Endothelial cell of umbilical vein (primary cell): ENCODE measurements at regions not wholly inside any gene's neighbourhood (a gene's known extent, or its start where the extent isn't known, plus 50 kb on each side); places are given as distances from the start of the nearest gene placed in this dataset.

Experiments
- BruUV-seq: library from RNA; stranded (reverse); fragments of 400-500 nt; replicated peaks from 2 replicates; lab custom pipeline; 2021; lab: Mats Ljungman, UMichigan
- CTCF ChIA-PET: fragments of 300-600, 350-600 bp; sonication (Branson Sonifier 250); formaldehyde crosslinking; loops from one replicate; lab custom pipeline; 2021; ENCODE audit warnings: antibody characterized with exemption, inconsistent platforms; lab: Charles Lee
- POLR2A ChIA-PET: fragments of 300-600, 350-600 bp; sonication (Branson Sonifier 250); formaldehyde crosslinking; loops from one replicate; lab custom pipeline; 2021; ENCODE audit warnings: antibody characterized with exemption, inconsistent platforms; lab: Charles Lee
- DNase-seq: peaks from one replicate; pipeline ENCODE4 v3.0.0-alpha.2; 2011; ENCODE audit warnings: low read depth, low spot score
- FAIRE-seq: peaks from 2 replicates; lab custom pipeline; 2011; peaks lifted over from hg19 to GRCh38; lab: Jason Lieb, UNC
- H2AFZ ChIP-seq: 2 replicates; pipeline ENCODE4 v1.6.0; 2012; ENCODE audit warnings: low read depth, low read length, control low read depth, inconsistent platforms
- H3K27ac ChIP-seq: 2 replicates; pipeline ENCODE4 v1.5.1; 2011; ENCODE audit warnings: low read depth, mild to moderate bottlenecking, control low read depth, low read length, moderate library complexity; ENCODE audit not compliant: insufficient read depth
- H3K27me3 ChIP-seq, 2 experiments: 2 replicates each; pipeline versions ENCODE4 v1.6.0 to v1.6.1; 2011; ENCODE audit warnings: low read length in 2 of 2, mixed read lengths in 1 of 2; ENCODE audit not compliant: control insufficient read depth in 2 of 2, insufficient read depth in 2 of 2
- H3K36me3 ChIP-seq, 2 experiments: 2 replicates in 1 of 2; 3 replicates in 1 of 2; pipeline ENCODE4 v1.5.1; 2011; ENCODE audit warnings: low read length in 2 of 2, mild to moderate bottlenecking in 1 of 2, moderate library complexity in 1 of 2; ENCODE audit not compliant: control insufficient read depth in 2 of 2, insufficient read depth in 2 of 2; ENCODE audit errors: extremely low read depth in 1 of 2
- H3K4me1 ChIP-seq: 3 replicates; pipeline ENCODE4 v1.5.1; 2011; ENCODE audit warnings: mild to moderate bottlenecking, low read length; ENCODE audit not compliant: control insufficient read depth, insufficient read depth; ENCODE audit errors: extremely low read depth
- H3K4me2 ChIP-seq: 2 replicates; pipeline ENCODE4 v1.6.1; 2011; ENCODE audit warnings: low read length, control low read depth, mixed read lengths; ENCODE audit not compliant: insufficient read depth
- H3K4me3 ChIP-seq, 3 experiments: fragments of 200-600 bp in 1 of 3; sonication (generic), shearing (Covaris generic) in 1 of 3; replicated peaks in 1 of 3; 2 replicates each; pipeline ENCODE4 v1.5.1; 2011 to 2016; ENCODE audit warnings: control low read depth in 3 of 3, low read length in 3 of 3, mild to moderate bottlenecking in 2 of 3, inconsistent platforms in 1 of 3, low read depth in 1 of 3, moderate library complexity in 1 of 3; ENCODE audit not compliant: insufficient read depth in 1 of 3
- H3K79me2 ChIP-seq: 2 replicates; pipeline ENCODE4 v1.6.0; 2012; ENCODE audit warnings: low read length, inconsistent platforms; ENCODE audit not compliant: control insufficient read depth, insufficient read depth
- H3K9ac ChIP-seq: replicated peaks from 2 replicates; pipeline ENCODE3; 2011; ENCODE audit warnings: low read length, control low read depth; ENCODE audit not compliant: insufficient read depth; ENCODE audit errors: extremely low read depth
- H3K9me1 ChIP-seq: replicated peaks from 3 replicates; pipeline ENCODE4 v1.6.0; 2011; ENCODE audit warnings: mild to moderate bottlenecking, low read length; ENCODE audit not compliant: control insufficient read depth, insufficient read depth; ENCODE audit errors: extremely low read depth
- H3K9me3 ChIP-seq: replicated peaks from 2 replicates; pipeline ENCODE4 v1.5.1; 2012; ENCODE audit warnings: low read length, inconsistent platforms; ENCODE audit not compliant: control insufficient read depth, insufficient read depth
- H4K20me1 ChIP-seq: replicated peaks from 2 replicates; pipeline ENCODE3; 2011; ENCODE audit warnings: mild to moderate bottlenecking, low read length; ENCODE audit not compliant: control insufficient read depth, insufficient read depth; ENCODE audit errors: extremely low read depth
- EZH2 ChIP-seq: IDR thresholded peaks from 2 replicates; pipeline ENCODE4 v1.6.1; 2012; ENCODE audit warnings: borderline replicate concordance, low read depth, mild to moderate bottlenecking, moderate library complexity, low read length, inconsistent platforms; ENCODE audit not compliant: severe bottlenecking
- FOS ChIP-seq: IDR thresholded peaks from 2 replicates; pipeline ENCODE4 v1.6.1; 2011; ENCODE audit warnings: mild to moderate bottlenecking, low read length, moderate library complexity, borderline replicate concordance; ENCODE audit not compliant: insufficient read depth
- GATA2 ChIP-seq: IDR thresholded peaks from 2 replicates; pipeline ENCODE4 v1.7.0; 2011; ENCODE audit warnings: low read depth, mild to moderate bottlenecking, moderate library complexity, mixed read lengths, low read length; ENCODE audit not compliant: insufficient read length, insufficient read depth
- JUN ChIP-seq: IDR thresholded peaks from 2 replicates; pipeline ENCODE4 v1.6.1; 2011; ENCODE audit warnings: borderline replicate concordance, low read depth; ENCODE audit not compliant: insufficient read length, insufficient read depth
- MYC ChIP-seq: IDR thresholded peaks from one replicate; pipeline ENCODE4 v1.6.1; 2011; ENCODE audit warnings: mild to moderate bottlenecking, low read depth, low read length
- POLR2A ChIP-seq: IDR thresholded peaks from 2 replicates; pipeline ENCODE4 v1.6.1; 2012; ENCODE audit warnings: low read depth, mild to moderate bottlenecking, control low read depth, low read length
- POLR2AphosphoS5 ChIP-seq: IDR thresholded peaks from 2 replicates; pipeline ENCODE4 v1.6.1; 2012; ENCODE audit warnings: low read depth, mild to moderate bottlenecking, control low read depth, low read length, moderate library complexity; ENCODE audit not compliant: insufficient read depth
- dilution Hi-C: fragments of 300-500 bp; cut with MboI; formaldehyde crosslinking; loops from one replicate; pipeline ENCODE4 v1.15.0; 2019; ENCODE audit warnings: low sequenced_read_pairs; ENCODE audit not compliant: extremely low pct_ligation_motif_present
- intact Hi-C: fragments of 100-400 bp; cut with micrococcal nuclease; formaldehyde crosslinking; loops from one replicate; pipeline ENCODE4 v1.10.0; 2022
- TF ChIP-seq, protein P1 (sequence below): IDR thresholded peaks from 2 replicates; pipeline ENCODE4 v1.6.1; 2011; ENCODE audit not compliant: insufficient read depth, insufficient read length
- TF ChIP-seq, protein P2 (sequence below), 2 donors: IDR thresholded peaks; 1 replicate in 1 of 2; 2 replicates in 1 of 2; pipeline ENCODE4 v1.5.1; 2011; ENCODE audit warnings: low read length in 2 of 2, mild to moderate bottlenecking in 2 of 2, moderate library complexity in 2 of 2, control low read depth in 1 of 2, inconsistent platforms in 1 of 2, low read depth in 1 of 2; ENCODE audit not compliant: insufficient read depth in 1 of 2; ENCODE audit errors: extremely low read depth in 1 of 2

DNA sequence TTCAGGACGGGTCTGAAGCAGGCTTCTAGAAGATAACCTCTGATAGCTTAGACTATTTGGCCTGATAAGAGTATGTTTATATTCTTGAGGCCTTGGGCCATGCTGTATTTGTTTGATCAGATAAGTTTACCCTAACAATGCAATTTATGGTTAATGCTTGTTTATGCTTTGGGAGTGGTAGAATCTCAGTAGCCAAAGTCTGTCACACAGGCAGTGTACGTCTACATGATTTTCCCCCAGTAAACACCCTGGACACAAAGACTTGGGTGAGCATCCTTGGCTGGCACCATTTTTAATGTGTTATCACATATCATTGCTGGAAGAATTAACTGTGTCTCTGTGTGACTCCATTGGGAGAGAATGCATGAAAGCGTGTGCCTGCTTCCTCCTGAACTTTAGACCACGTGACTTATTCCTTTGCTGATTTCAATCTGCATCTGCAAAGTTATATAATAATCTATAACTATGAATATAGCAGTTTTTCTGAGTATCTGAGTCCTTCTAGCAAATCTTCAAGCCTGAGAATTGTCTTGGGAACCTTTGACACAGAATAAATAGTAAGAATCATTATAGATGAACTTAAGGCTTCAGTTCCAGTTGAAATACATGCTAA, 172.4 kb downstream of the CASP12 start:
- no TSS peak for BruUV-seq
- intact Hi-C loops: no loop called here
- ChIA-PET POLR2A (no interaction called here), CTCF (no interaction called here)
- Histone ChIP-seq H3K9me1 (no peaks in the 10 kb centered on the region), H3K9ac (no peak overlapping the region), H3K4me2 (no peak overlapping the region), H3K27ac (no peak overlapping the region), H3K27me3 (no peaks in the 10 kb centered on the region), H3K36me3 (no peaks in the 10 kb centered on the region), H3K4me1 (peaks cover 8% of the 10 kb centered on the region), H3K79me2 (no peaks in the 10 kb centered on the region), H2AFZ (no peak overlapping the region), H3K9me3 (no peaks in the 10 kb centered on the region), H4K20me1 (no peaks in the 10 kb centered on the region), H3K4me3 (no peak overlapping the region)
- FAIRE-seq (no peak), DNase-seq (no peak)
- dilution Hi-C loops: no loop called here
- TF ChIP-seq GATA2: peak; percentile 8
- TF ChIP-seq EZH2: no peak
- TF ChIP-seq, protein P1, sequence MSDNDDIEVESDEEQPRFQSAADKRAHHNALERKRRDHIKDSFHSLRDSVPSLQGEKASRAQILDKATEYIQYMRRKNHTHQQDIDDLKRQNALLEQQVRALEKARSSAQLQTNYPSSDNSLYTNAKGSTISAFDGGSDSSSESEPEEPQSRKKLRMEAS: no peak
- TF ChIP-seq JUN: no peak
- no peak for TF ChIP-seq POLR2A
- no peak for TF ChIP-seq POLR2AphosphoS5
- TF ChIP-seq FOS: no peak
- TF ChIP-seq MYC: no peak

GRCh38 chr11:104713401-104713800, 184.9 kb downstream of the CASP12 start:
- no peak for TF ChIP-seq EZH2
- TF ChIP-seq POLR2A: no peak
- TF ChIP-seq, protein P1: no peak
- TF ChIP-seq FOS: no peak
- TF ChIP-seq, protein P2, sequence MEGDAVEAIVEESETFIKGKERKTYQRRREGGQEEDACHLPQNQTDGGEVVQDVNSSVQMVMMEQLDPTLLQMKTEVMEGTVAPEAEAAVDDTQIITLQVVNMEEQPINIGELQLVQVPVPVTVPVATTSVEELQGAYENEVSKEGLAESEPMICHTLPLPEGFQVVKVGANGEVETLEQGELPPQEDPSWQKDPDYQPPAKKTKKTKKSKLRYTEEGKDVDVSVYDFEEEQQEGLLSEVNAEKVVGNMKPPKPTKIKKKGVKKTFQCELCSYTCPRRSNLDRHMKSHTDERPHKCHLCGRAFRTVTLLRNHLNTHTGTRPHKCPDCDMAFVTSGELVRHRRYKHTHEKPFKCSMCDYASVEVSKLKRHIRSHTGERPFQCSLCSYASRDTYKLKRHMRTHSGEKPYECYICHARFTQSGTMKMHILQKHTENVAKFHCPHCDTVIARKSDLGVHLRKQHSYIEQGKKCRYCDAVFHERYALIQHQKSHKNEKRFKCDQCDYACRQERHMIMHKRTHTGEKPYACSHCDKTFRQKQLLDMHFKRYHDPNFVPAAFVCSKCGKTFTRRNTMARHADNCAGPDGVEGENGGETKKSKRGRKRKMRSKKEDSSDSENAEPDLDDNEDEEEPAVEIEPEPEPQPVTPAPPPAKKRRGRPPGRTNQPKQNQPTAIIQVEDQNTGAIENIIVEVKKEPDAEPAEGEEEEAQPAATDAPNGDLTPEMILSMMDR (IDR thresholded peaks at IDR 0.05; ENCODE audit: extremely low read depth in 1 of 2, insufficient read depth in 1 of 2, low read depth in 1 of 2, low read length in 2 of 2): no peak
- TF ChIP-seq JUN: no peak
- TF ChIP-seq POLR2AphosphoS5: no peak
- no peak for TF ChIP-seq MYC
- TF ChIP-seq GATA2: no peak
- DNase-seq (no peak), FAIRE-seq (no peak)
- Histone ChIP-seq H3K27me3 (no peaks in the 10 kb centered on the region), H3K9ac (no peak overlapping the region), H3K9me3 (no peaks in the 10 kb centered on the region), H3K79me2 (no peaks in the 10 kb centered on the region), H4K20me1 (no peaks in the 10 kb centered on the region), H3K4me2 (no peak overlapping the region), H3K27ac (no peak overlapping the region), H3K4me3 (no peak overlapping the region), H2AFZ (no peak overlapping the region), H3K4me1 (no peaks in the 10 kb centered on the region), H3K9me1 (no peaks in the 10 kb centered on the region), H3K36me3 (no peaks in the 10 kb centered on the region)
- CTCF ChIA-PET: no interaction called here
- no TSS peak for BruUV-seq
- POLR2A ChIA-PET: no interaction called here
- dilution Hi-C loops (no loop called here), intact Hi-C loops (no loop called here)
